PC-3 (cell line): ENCODE measurements at regions not wholly inside any gene's neighbourhood (a gene's known extent, or its start where the extent isn't known, plus 50 kb on each side); places are given as distances from the start of the nearest gene placed in this dataset.

Experiments
- ATAC-seq: fragments of 200-7000 bp; cut with Tn5 transposase; 2 replicates; pipeline ENCODE4 v1.9.1; 2020; ENCODE audit warnings: mild to moderate bottlenecking, moderate library complexity
- BruUV-seq: library from RNA; stranded (reverse); fragments of 400-500 nt; replicated peaks from 2 replicates; lab custom pipeline; 2021; lab: Mats Ljungman, UMichigan
- CTCF ChIA-PET: fragments of 300-600 bp; sonication (Branson Sonifier 250); formaldehyde crosslinking; loops from one replicate; lab custom pipeline; 2022; ENCODE audit warnings: antibody characterized with exemption; lab: Charles Lee
- POLR2A ChIA-PET: fragments of 300-600 bp; sonication (Branson Sonifier 250); formaldehyde crosslinking; loops from one replicate; lab custom pipeline; 2022; ENCODE audit warnings: antibody characterized with exemption; ENCODE audit not compliant: unreplicated experiment; lab: Charles Lee
- DNase-seq: peaks from one replicate; pipeline ENCODE4 v3.0.0-alpha.2; 2015
- H2AFZ ChIP-seq: fragments of 300-600 bp; sonication (generic); 2 replicates; pipeline ENCODE4 v1.6.0; 2016; ENCODE audit warnings: antibody characterized with exemption, low read length
- H3F3A ChIP-seq: fragments of 300-600 bp; sonication (generic); one replicate; pipeline ENCODE4 v1.6.0; 2017; ENCODE audit warnings: antibody characterized with exemption, low read length, control low read depth, mild to moderate bottlenecking; ENCODE audit not compliant: unreplicated experiment
- H3K27ac ChIP-seq: fragments of 300-600 bp; sonication (generic); 2 replicates; pipeline ENCODE4 v1.5.1; 2016; ENCODE audit warnings: mild to moderate bottlenecking, low read length
- H3K27me3 ChIP-seq: fragments of 300-600 bp; sonication (generic); 2 replicates; pipeline ENCODE4 v1.6.1; 2016; ENCODE audit warnings: low read length, mixed read lengths
- H3K36me3 ChIP-seq: fragments of 300-600 bp; sonication (generic); 2 replicates; pipeline ENCODE4 v1.6.1; 2016; ENCODE audit warnings: low read depth, mixed run types, low read length, mixed read lengths
- H3K4me1 ChIP-seq: fragments of 300-600 bp; sonication (generic); 2 replicates; pipeline ENCODE4 v1.5.1; 2016; ENCODE audit warnings: low read length; ENCODE audit not compliant: insufficient read depth
- H3K4me2 ChIP-seq: fragments of 300-600 bp; sonication (generic); 2 replicates; pipeline ENCODE4 v1.6.0; 2016; ENCODE audit warnings: low read length
- H3K4me3 ChIP-seq: fragments of 300-600 bp; sonication (generic); 2 replicates; pipeline ENCODE4 v1.5.1; 2016; ENCODE audit warnings: mild to moderate bottlenecking, low read length, mixed read lengths
- H3K79me2 ChIP-seq: fragments of 300-600 bp; sonication (generic); 2 replicates; pipeline ENCODE4 v1.6.1; 2017; ENCODE audit warnings: low read length, mixed read lengths
- H3K9ac ChIP-seq: fragments of 300-600 bp; sonication (generic); 2 replicates; pipeline ENCODE4 v1.6.0; 2016; ENCODE audit warnings: mild to moderate bottlenecking, low read length
- H3K9me2 ChIP-seq: fragments of 300-600 bp; sonication (generic); replicated peaks from 2 replicates; pipeline ENCODE4 v1.6.1; 2016; ENCODE audit warnings: mixed run types, low read length, mixed read lengths
- H3K9me3 ChIP-seq: fragments of 300-600 bp; sonication (generic); 2 replicates; pipeline ENCODE4 v1.6.1; 2016; ENCODE audit warnings: low read length, mixed read lengths
- H4K20me1 ChIP-seq: fragments of 300-600 bp; sonication (generic); 2 replicates; pipeline ENCODE4 v1.6.1; 2016; ENCODE audit warnings: low read length, mixed read lengths
- EZH2 ChIP-seq: fragments of 300-600 bp; sonication (generic); IDR thresholded peaks from one replicate; pipeline ENCODE4 v1.6.1; 2017; ENCODE audit warnings: antibody characterized with exemption, mild to moderate bottlenecking, low read length; ENCODE audit not compliant: unreplicated experiment
- EZH2phosphoT487 ChIP-seq: fragments of 300-600 bp; sonication (generic); IDR thresholded peaks from 2 replicates; pipeline ENCODE4 v1.6.1; 2018; ENCODE audit warnings: mild to moderate bottlenecking, antibody characterized with exemption, low read length, borderline replicate concordance
- intact Hi-C: fragments of 100-400 bp; cut with micrococcal nuclease; formaldehyde crosslinking; loops from 2 replicates; pipeline ENCODE4 v1.9.0; 2023
- TF ChIP-seq, protein P1 (sequence below): fragments of 300-600 bp; sonication (generic); conservative IDR thresholded peaks from 2 replicates; pipeline ENCODE4 v1.5.1; 2017; ENCODE audit warnings: antibody characterized with exemption, low read depth, mild to moderate bottlenecking, low read length

DNA sequence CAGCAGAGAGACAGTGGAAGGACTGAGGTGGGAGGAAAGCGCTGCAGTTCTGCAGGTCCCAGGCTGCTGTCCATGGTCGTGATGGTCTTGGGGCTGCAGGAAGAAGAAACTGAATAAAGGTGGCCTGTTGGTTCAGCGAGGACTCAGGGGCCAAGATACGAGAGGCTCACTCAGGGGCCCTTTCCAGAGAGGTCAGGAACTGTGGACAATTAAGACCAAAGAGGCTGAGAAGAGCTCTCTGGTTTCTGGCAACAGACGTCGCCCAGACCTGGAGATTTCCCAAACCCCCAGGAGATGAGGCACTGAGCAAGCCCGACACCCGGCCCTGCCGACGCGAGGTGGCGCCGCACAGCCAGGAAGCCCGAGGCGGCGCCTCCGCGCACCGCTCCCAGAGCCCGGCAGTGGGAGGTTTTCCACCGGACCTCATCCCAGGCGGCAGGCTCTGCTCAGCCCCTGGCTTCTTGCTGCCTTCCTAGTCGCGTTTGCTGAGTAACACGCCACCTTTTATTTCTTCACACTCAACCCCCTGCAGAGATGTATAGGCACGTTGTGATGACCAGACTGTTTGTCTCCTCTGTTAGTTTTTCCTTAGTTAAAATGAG lies 56.4 kb upstream of the ARRDC4 start:
- Histone ChIP-seq H3K9ac (no peak overlapping the region), H3K9me2 (no peaks in the 10 kb centered on the region), H3K4me2 (no peak overlapping the region; the same call in 1 of the 2 replicates), H3K27ac (no peak overlapping the region), H3K79me2 (no peaks in the 10 kb centered on the region), H3F3A (no peaks in the 10 kb centered on the region), H3K27me3 (peaks cover 59% of the 10 kb centered on the region), H3K4me1 (no peaks in the 10 kb centered on the region), H3K9me3 (no peaks in the 10 kb centered on the region), H3K36me3 (no peaks in the 10 kb centered on the region), H2AFZ (no peak overlapping the region), H3K4me3 (no peak overlapping the region), H4K20me1 (no peaks in the 10 kb centered on the region)
- intact Hi-C loops: loop anchor here (2.0 to 10.0 kb wide), 3 partner anchors 275 to 521 kb away; no protein-coding TSS in a partner anchor
- no TSS peak for BruUV-seq
- no peak for TF ChIP-seq EZH2
- TF ChIP-seq, protein P1, sequence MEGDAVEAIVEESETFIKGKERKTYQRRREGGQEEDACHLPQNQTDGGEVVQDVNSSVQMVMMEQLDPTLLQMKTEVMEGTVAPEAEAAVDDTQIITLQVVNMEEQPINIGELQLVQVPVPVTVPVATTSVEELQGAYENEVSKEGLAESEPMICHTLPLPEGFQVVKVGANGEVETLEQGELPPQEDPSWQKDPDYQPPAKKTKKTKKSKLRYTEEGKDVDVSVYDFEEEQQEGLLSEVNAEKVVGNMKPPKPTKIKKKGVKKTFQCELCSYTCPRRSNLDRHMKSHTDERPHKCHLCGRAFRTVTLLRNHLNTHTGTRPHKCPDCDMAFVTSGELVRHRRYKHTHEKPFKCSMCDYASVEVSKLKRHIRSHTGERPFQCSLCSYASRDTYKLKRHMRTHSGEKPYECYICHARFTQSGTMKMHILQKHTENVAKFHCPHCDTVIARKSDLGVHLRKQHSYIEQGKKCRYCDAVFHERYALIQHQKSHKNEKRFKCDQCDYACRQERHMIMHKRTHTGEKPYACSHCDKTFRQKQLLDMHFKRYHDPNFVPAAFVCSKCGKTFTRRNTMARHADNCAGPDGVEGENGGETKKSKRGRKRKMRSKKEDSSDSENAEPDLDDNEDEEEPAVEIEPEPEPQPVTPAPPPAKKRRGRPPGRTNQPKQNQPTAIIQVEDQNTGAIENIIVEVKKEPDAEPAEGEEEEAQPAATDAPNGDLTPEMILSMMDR: peak; percentile 66
- TF ChIP-seq EZH2phosphoT487: no peak
- CTCF ChIA-PET: no interaction called here
- DNase-seq (peak; percentile 62), ATAC-seq (peak; percentile 61)
- POLR2A ChIA-PET: no interaction called here

DNA sequence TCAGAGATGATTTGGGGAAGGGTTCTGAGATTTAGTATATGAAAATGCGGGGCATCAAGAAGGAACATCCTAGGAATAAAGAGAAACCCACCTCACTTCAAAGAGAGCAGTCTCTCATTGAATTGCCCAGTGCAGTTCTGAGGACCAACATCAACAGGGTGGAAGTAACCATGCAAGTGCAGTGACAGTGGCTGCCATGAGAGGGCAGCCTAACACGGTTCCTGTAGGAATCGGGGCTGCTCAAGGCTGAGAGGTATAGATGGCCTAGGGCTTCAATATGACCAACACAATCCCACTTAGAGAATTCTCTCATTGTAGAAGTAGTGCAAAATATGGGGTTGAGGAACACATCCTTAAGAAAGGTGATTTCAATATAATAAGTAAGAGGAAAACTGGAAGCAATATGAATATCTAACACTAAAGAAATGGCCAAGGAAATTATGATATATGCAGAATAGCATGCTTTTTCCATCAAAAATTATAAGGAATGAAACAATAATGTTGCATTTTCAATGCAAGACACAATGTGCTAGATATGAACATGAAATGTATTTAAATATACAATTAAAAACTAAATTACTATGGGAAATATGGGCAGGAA lies 51.1 kb upstream of the ARRDC4 start:
- Histone ChIP-seq H3K27me3 (peaks cover 60% of the 10 kb centered on the region), H3K9ac (no peak overlapping the region), H3K27ac (no peak overlapping the region), H3K4me2 (no peak overlapping the region), H3K9me3 (no peaks in the 10 kb centered on the region), H3K4me3 (no peak overlapping the region), H3K9me2 (no peaks in the 10 kb centered on the region), H3K4me1 (no peaks in the 10 kb centered on the region), H2AFZ (no peak overlapping the region), H3K79me2 (no peaks in the 10 kb centered on the region), H3F3A (no peaks in the 10 kb centered on the region), H3K36me3 (no peaks in the 10 kb centered on the region), H4K20me1 (no peaks in the 10 kb centered on the region)
- intact Hi-C loops: loop anchor here (1.0 to 10.0 kb wide), 3 partner anchors 176 to 515 kb away; no protein-coding TSS in a partner anchor
- no TSS peak for BruUV-seq
- ATAC-seq: peak; percentile 83
- TF ChIP-seq, protein P1: peak; percentile 84
- no peak for TF ChIP-seq EZH2
- CTCF ChIA-PET: no interaction called here
- POLR2A ChIA-PET: no interaction called here
- peak; percentile 79 for DNase-seq
